H1 (cell line): ENCODE measurements at regions not wholly inside any gene's neighbourhood (a gene's known extent, or its start where the extent isn't known, plus 50 kb on each side); places are given as distances from the start of the nearest gene placed in this dataset.

Source experiments
- TAF7 ChIP-seq: optimal IDR thresholded peaks from 2 replicates; pipeline ENCODE3; 2011; ENCODE audit warnings: low read depth, mild to moderate bottlenecking, inconsistent platforms, low read length, moderate library complexity, borderline replicate concordance
- TEAD4 ChIP-seq: IDR thresholded peaks from 2 replicates; pipeline ENCODE4 v1.6.1; 2012; ENCODE audit warnings: low read depth, low read length, inconsistent platforms, mixed read lengths
- TF ChIP-seq, protein P1 (sequence below), 3 experiments: IDR thresholded peaks; 1 replicate in 2 of 3; 2 replicates in 1 of 3; pipeline versions ENCODE4 v1.5.1 to v1.6.1; 2011; ENCODE audit warnings: low read length in 3 of 3, mild to moderate bottlenecking in 3 of 3, inconsistent platforms in 2 of 3, low read depth in 1 of 3, moderate library complexity in 1 of 3; ENCODE audit not compliant: insufficient read depth in 1 of 3; ENCODE audit errors: control extremely low read depth in 1 of 3

DNA sequence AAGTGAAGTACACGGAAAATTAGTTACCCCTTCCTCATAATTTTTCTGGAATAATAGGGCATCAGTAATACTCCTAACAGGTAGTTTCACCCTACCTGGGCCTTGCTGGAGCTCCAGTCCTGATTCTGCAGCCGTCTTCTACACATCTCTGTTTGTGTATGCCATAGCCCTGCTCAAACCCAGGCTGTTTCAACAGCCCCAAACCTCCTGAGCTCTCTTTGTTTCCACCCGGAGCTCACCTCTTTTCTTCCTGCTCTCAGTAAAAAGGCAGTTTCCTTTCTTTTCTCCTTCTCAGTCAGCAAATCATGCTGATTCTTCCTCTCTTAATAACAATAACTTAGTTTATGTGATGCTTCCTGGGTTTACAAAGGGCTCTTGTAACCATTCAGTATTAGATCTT is 355.1 kb upstream of the RUNX1 start (continued):
- TF ChIP-seq, protein P1, sequence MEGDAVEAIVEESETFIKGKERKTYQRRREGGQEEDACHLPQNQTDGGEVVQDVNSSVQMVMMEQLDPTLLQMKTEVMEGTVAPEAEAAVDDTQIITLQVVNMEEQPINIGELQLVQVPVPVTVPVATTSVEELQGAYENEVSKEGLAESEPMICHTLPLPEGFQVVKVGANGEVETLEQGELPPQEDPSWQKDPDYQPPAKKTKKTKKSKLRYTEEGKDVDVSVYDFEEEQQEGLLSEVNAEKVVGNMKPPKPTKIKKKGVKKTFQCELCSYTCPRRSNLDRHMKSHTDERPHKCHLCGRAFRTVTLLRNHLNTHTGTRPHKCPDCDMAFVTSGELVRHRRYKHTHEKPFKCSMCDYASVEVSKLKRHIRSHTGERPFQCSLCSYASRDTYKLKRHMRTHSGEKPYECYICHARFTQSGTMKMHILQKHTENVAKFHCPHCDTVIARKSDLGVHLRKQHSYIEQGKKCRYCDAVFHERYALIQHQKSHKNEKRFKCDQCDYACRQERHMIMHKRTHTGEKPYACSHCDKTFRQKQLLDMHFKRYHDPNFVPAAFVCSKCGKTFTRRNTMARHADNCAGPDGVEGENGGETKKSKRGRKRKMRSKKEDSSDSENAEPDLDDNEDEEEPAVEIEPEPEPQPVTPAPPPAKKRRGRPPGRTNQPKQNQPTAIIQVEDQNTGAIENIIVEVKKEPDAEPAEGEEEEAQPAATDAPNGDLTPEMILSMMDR (IDR thresholded peaks at IDR 0.05; ENCODE audit: control extremely low read depth in 1 of 3, insufficient read depth in 1 of 3, low read depth in 1 of 3, low read length in 3 of 3), result no peak
- TF ChIP-seq TAF7 (no peak), TEAD4 (no peak)
- TF ChIP-seq, all 59 proteins: peak for 0
